HepG2 (cell line): ENCODE measurements at regions not wholly inside any gene's neighbourhood (a gene's known extent, or its start where the extent isn't known, plus 50 kb on each side); places are given as distances from the start of the nearest gene placed in this dataset.

ENCODE experiments used
- ATAC-seq: fragments of 200-7000 bp; cut with Tn5 transposase; 3 replicates; pipeline ENCODE4 v1.9.1; 2020; ENCODE audit warnings: mild to moderate bottlenecking, moderate library complexity
- BruUV-seq: library from RNA; stranded (reverse); fragments of 400-500 nt; replicated peaks from 2 replicates; lab custom pipeline; 2021; lab: Mats Ljungman, UMichigan
- CTCF ChIA-PET: fragments of 300-600 bp; formaldehyde crosslinking; extraction: SDS; loops from one replicate; lab custom pipeline; 2021; ENCODE audit warnings: low total read pairs, inconsistent platforms, low intra/inter-chr PET ratio; lab: Yijun Ruan, JAX
- POLR2A ChIA-PET: fragments of 350-600 bp; sonication (Branson Sonifier 250); formaldehyde crosslinking; loops from one replicate; lab custom pipeline; 2020; ENCODE audit warnings: antibody characterized with exemption, inconsistent platforms; lab: Yijun Ruan, JAX
- DNase-seq: peaks from one replicate; pipeline ENCODE4 v3.0.0-alpha.2; 2015; ENCODE audit warnings: low spot score
- FAIRE-seq: peaks from 3 replicates; lab custom pipeline; 2011; peaks lifted over from hg19 to GRCh38; lab: Jason Lieb, UNC
- H2AFZ ChIP-seq: one replicate; pipeline ENCODE4 v1.6.1; 2011; ENCODE audit warnings: low read length, inconsistent platforms
- H3K27ac ChIP-seq: fragments of 300-600 bp; 3 replicates; pipeline ENCODE4 v1.8.0; 2011; ENCODE audit warnings: mixed run types, mild to moderate bottlenecking, mixed read lengths, low read length, inconsistent platforms; ENCODE audit not compliant: insufficient read depth; ENCODE audit errors: extremely low read length
- H3K27me3 ChIP-seq, 2 experiments: fragments of 200-600 bp in 1 of 2; 2 replicates in 1 of 2; 3 replicates in 1 of 2; pipeline versions ENCODE4 v1.6.0 to v1.8.0; 2011; ENCODE audit warnings: low read length in 2 of 2, mild to moderate bottlenecking in 2 of 2, moderate library complexity in 2 of 2, inconsistent platforms in 1 of 2; ENCODE audit not compliant: insufficient read depth in 2 of 2, control insufficient read depth in 1 of 2
- H3K36me3 ChIP-seq, 2 experiments: fragments of 200-600 bp in 1 of 2; replicated peaks in 1 of 2; 2 replicates in 1 of 2; 3 replicates in 1 of 2; pipeline versions ENCODE4 v1.5.1 to v1.8.0; 2011; ENCODE audit warnings: low read length in 2 of 2, inconsistent platforms in 1 of 2; ENCODE audit not compliant: insufficient read depth in 2 of 2, control insufficient read depth in 1 of 2
- H3K4me1 ChIP-seq: 2 replicates; pipeline ENCODE4 v1.5.1; 2012; ENCODE audit warnings: low read length, inconsistent platforms; ENCODE audit not compliant: insufficient read depth
- H3K4me2 ChIP-seq: 2 replicates; pipeline ENCODE4 v1.6.0; 2011; ENCODE audit warnings: low read depth, low read length, inconsistent platforms
- H3K4me3 ChIP-seq, 3 experiments: fragments of 200-600 bp in 1 of 3; sonication (generic), shearing (Covaris generic) in 1 of 3; replicated peaks in 1 of 3; 2 replicates each; pipeline ENCODE4 v1.5.1; 2011 to 2016; ENCODE audit warnings: low read length in 3 of 3, inconsistent platforms in 2 of 3, low read depth in 2 of 3, mild to moderate bottlenecking in 2 of 3, control low read depth in 1 of 3, mixed read lengths in 1 of 3; ENCODE audit not compliant: insufficient read depth in 1 of 3
- H3K79me2 ChIP-seq: one replicate; pipeline ENCODE4 v1.6.1; 2011; ENCODE audit warnings: low read length, inconsistent platforms; ENCODE audit not compliant: insufficient read depth
- H3K9ac ChIP-seq: 2 replicates; pipeline ENCODE4 v1.6.0; 2011; ENCODE audit warnings: mild to moderate bottlenecking, low read depth, low read length, inconsistent platforms; ENCODE audit not compliant: insufficient read depth
- H3K9me3 ChIP-seq: 2 replicates; pipeline ENCODE4 v1.5.1; 2012; ENCODE audit warnings: mild to moderate bottlenecking, low read length
- H4K20me1 ChIP-seq: 2 replicates; pipeline ENCODE4 v1.6.0; 2011; ENCODE audit warnings: inconsistent platforms, mild to moderate bottlenecking, low read length, moderate library complexity; ENCODE audit not compliant: insufficient read depth
- GATAD2A ChIP-seq: IDR thresholded peaks from 2 replicates; pipeline ENCODE4 v1.6.1; 2016
- MTF1 ChIP-seq: sonication (generic); formaldehyde crosslinking; IDR thresholded peaks from 2 replicates; pipeline ENCODE4 v1.5.0; 2020; ENCODE audit warnings: missing genetic modification reagents
- NCOA1 ChIP-seq: sonication (generic); formaldehyde crosslinking; IDR thresholded peaks from 2 replicates; pipeline ENCODE4 v1.9.0; 2021; ENCODE audit warnings: missing genetic modification reagents
- SP5 ChIP-seq: IDR thresholded peaks from 2 replicates; pipeline ENCODE4 v1.6.1; 2016; ENCODE audit warnings: low read depth, borderline replicate concordance
- SRSF9 ChIP-seq: fragments of 200-400 bp; formaldehyde crosslinking; IDR thresholded peaks from 2 replicates; pipeline ENCODE4 v1.6.1; 2018; ENCODE audit warnings: borderline replicate concordance, mild to moderate bottlenecking, low read depth, low read length; ENCODE audit not compliant: insufficient read depth, poor library complexity, severe bottlenecking
- ZBTB20 ChIP-seq: sonication (generic); formaldehyde crosslinking; IDR thresholded peaks from 2 replicates; pipeline ENCODE4 v1.8.1; 2023; ENCODE audit warnings: missing genetic modification reagents, low read depth, mild to moderate bottlenecking, borderline replicate concordance
- ZBTB7B ChIP-seq: sonication (generic); formaldehyde crosslinking; IDR thresholded peaks from 2 replicates; pipeline ENCODE4 v1.4.0; 2020; ENCODE audit warnings: missing genetic modification reagents
- ZNF20 ChIP-seq: sonication (generic); formaldehyde crosslinking; IDR thresholded peaks from 2 replicates; pipeline ENCODE4 v1.4.0; 2020; ENCODE audit warnings: mild to moderate bottlenecking, moderate library complexity, missing genetic modification reagents
- whole genome bisulfite sequencing: methylation state at CpG from one replicate; pipeline ENCODE4 v1.1.6; 2017; ENCODE audit warnings: low lambda C conversion rate; 5-methylcytosine and 5-hydroxymethylcytosine counted together
- in situ Hi-C: cut with HindIII; loops from 2 replicates; pipeline ENCODE4 v1.10.0; 2017; ENCODE audit warnings: low pct_unique_long_range_greater_than_20kb; ENCODE audit not compliant: extremely low pct_ligation_motif_present
- intact Hi-C: fragments of 100-400 bp; cut with micrococcal nuclease; formaldehyde crosslinking; loops from one replicate; pipeline ENCODE4 v1.10.0; 2022; ENCODE audit not compliant: unreplicated experiment
- TF ChIP-seq, protein P1 (sequence below): sonication (generic); formaldehyde crosslinking; IDR thresholded peaks from 2 replicates; pipeline ENCODE4 v1.4.0; 2020; ENCODE audit warnings: mild to moderate bottlenecking, missing genetic modification reagents
- TF ChIP-seq, protein P2 (sequence below): sonication (generic); formaldehyde crosslinking; IDR thresholded peaks from 2 replicates; pipeline ENCODE4 v1.5.1; 2020; ENCODE audit warnings: mild to moderate bottlenecking, missing genetic modification reagents, moderate library complexity
- TF ChIP-seq, protein P3 (sequence below): sonication (generic); formaldehyde crosslinking; IDR thresholded peaks from 2 replicates; pipeline ENCODE4 v1.8.0; 2022; ENCODE audit warnings: missing genetic modification reagents, mild to moderate bottlenecking, borderline replicate concordance
- TF ChIP-seq, protein P4 (sequence below): sonication (generic); formaldehyde crosslinking; IDR thresholded peaks from 2 replicates; pipeline ENCODE4 v1.5.0; 2020; ENCODE audit warnings: mild to moderate bottlenecking, missing genetic modification reagents, moderate library complexity

DNA sequence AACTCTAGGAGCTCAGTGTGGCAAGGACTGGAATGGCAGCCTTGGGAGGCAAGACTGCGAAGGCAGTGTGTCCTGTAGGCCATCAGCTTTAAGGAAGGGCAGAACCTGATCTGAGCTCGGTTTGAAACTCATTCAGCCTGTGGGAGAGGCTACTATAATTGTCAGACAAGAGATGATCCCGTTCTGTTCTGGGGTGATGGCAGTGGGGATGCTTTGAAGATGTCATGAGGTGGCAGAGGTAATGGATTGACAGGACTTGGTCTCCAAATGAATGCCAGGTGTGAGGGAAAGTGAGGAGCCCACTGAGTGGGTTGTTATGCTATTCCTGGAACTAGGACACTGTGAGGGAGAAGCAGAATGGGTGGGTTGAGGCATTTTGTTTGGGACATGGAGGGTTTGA, 144.9 kb downstream of the PJA1 start (continued):
- TF ChIP-seq SRSF9 (no peak), ZNF20 (no peak), ZBTB20 (CRISPR knock-in tag) (no peak)
- TF ChIP-seq, protein P1, sequence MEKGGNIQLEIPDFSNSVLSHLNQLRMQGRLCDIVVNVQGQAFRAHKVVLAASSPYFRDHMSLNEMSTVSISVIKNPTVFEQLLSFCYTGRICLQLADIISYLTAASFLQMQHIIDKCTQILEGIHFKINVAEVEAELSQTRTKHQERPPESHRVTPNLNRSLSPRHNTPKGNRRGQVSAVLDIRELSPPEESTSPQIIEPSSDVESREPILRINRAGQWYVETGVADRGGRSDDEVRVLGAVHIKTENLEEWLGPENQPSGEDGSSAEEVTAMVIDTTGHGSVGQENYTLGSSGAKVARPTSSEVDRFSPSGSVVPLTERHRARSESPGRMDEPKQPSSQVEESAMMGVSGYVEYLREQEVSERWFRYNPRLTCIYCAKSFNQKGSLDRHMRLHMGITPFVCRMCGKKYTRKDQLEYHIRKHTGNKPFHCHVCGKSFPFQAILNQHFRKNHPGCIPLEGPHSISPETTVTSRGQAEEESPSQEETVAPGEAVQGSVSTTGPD (CRISPR knock-in tag): no peak
- TF ChIP-seq, protein P2, sequence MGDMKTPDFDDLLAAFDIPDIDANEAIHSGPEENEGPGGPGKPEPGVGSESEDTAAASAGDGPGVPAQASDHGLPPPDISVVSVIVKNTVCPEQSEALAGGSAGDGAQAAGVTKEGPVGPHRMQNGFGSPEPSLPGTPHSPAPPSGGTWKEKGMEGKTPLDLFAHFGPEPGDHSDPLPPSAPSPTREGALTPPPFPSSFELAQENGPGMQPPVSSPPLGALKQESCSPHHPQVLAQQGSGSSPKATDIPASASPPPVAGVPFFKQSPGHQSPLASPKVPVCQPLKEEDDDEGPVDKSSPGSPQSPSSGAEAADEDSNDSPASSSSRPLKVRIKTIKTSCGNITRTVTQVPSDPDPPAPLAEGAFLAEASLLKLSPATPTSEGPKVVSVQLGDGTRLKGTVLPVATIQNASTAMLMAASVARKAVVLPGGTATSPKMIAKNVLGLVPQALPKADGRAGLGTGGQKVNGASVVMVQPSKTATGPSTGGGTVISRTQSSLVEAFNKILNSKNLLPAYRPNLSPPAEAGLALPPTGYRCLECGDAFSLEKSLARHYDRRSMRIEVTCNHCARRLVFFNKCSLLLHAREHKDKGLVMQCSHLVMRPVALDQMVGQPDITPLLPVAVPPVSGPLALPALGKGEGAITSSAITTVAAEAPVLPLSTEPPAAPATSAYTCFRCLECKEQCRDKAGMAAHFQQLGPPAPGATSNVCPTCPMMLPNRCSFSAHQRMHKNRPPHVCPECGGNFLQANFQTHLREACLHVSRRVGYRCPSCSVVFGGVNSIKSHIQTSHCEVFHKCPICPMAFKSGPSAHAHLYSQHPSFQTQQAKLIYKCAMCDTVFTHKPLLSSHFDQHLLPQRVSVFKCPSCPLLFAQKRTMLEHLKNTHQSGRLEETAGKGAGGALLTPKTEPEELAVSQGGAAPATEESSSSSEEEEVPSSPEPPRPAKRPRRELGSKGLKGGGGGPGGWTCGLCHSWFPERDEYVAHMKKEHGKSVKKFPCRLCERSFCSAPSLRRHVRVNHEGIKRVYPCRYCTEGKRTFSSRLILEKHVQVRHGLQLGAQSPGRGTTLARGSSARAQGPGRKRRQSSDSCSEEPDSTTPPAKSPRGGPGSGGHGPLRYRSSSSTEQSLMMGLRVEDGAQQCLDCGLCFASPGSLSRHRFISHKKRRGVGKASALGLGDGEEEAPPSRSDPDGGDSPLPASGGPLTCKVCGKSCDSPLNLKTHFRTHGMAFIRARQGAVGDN (CRISPR knock-in tag): no peak
- TF ChIP-seq, all 625 proteins: peak for 0

DNA sequence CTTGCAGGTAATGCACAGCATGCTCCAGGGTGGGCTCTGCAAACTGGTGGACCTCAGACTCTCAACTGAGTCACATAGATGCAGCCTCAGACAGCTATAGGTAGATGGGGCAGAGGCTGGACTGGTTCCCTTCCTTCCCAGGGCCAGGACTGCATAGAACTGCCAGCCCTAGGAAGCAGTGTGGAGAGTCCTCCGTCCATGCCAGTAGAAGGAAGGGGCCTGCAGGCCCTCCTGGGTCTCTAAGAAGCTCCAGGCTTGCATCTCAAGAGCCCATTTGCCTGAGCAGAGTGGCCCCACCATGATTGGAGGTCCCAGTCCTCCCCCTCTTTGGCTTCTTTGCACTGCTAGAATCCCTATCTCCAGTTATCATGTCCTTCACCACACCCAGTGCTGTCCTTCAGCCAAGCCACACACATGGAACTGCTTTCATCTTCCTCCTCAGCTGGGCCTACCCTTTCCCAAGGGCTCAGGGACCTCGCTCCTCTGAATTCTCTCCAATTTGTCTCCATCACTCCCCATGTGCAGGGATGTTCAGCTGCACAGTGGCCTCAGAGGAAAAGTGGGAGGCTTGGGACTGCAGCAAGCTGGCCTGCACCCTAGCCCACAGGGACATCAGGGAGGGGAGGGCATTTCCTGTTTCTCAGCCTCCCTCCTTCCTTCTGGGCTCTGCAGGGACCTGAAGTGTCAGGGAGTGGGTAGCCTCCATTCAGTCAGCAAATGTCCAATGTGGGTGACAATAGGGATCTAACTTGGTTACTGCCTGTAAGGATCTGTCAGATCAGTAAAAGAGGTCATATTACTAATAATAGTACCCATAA, 146.0 kb downstream of the PJA1 start:
- CTCF ChIA-PET: no interaction called here
- FAIRE-seq: no peak
- TF ChIP-seq ZBTB7B: no peak
- TF ChIP-seq SP5 (CRISPR knock-in tag): no peak
- TF ChIP-seq, protein P3, sequence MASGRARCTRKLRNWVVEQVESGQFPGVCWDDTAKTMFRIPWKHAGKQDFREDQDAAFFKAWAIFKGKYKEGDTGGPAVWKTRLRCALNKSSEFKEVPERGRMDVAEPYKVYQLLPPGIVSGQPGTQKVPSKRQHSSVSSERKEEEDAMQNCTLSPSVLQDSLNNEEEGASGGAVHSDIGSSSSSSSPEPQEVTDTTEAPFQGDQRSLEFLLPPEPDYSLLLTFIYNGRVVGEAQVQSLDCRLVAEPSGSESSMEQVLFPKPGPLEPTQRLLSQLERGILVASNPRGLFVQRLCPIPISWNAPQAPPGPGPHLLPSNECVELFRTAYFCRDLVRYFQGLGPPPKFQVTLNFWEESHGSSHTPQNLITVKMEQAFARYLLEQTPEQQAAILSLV (CRISPR knock-in tag): no peak
- TF ChIP-seq MTF1 (CRISPR knock-in tag): no peak
- TF ChIP-seq, protein P4, sequence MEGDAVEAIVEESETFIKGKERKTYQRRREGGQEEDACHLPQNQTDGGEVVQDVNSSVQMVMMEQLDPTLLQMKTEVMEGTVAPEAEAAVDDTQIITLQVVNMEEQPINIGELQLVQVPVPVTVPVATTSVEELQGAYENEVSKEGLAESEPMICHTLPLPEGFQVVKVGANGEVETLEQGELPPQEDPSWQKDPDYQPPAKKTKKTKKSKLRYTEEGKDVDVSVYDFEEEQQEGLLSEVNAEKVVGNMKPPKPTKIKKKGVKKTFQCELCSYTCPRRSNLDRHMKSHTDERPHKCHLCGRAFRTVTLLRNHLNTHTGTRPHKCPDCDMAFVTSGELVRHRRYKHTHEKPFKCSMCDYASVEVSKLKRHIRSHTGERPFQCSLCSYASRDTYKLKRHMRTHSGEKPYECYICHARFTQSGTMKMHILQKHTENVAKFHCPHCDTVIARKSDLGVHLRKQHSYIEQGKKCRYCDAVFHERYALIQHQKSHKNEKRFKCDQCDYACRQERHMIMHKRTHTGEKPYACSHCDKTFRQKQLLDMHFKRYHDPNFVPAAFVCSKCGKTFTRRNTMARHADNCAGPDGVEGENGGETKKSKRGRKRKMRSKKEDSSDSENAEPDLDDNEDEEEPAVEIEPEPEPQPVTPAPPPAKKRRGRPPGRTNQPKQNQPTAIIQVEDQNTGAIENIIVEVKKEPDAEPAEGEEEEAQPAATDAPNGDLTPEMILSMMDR (CRISPR knock-in tag): no peak
- TF ChIP-seq NCOA1 (CRISPR knock-in tag): no peak
- TF ChIP-seq, protein P1 (CRISPR knock-in tag): no peak
- no peak for TF ChIP-seq GATAD2A

More for the DNA sequence above, 146.0 kb downstream of the PJA1 start:
- DNase-seq (no peak), ATAC-seq (no peak)
- Histone ChIP-seq H3K9me3 (no peaks in the 10 kb centered on the region), H3K79me2 (no peaks in the 10 kb centered on the region), H3K27ac (no peak overlapping the region), H4K20me1 (no peaks in the 10 kb centered on the region), H3K27me3 (no peaks in the 10 kb centered on the region), H2AFZ (no peak overlapping the region), H3K36me3 (no peaks in the 10 kb centered on the region), H3K4me3 (no peak overlapping the region), H3K4me1 (no peaks in the 10 kb centered on the region), H3K9ac (no peak overlapping the region), H3K4me2 (no peak overlapping the region)
- in situ Hi-C loops (no loop called here), intact Hi-C loops (no loop called here)
- 0% methylated on average over 1 of the region's 2 CpGs for WGBS
- BruUV-seq: no TSS peak
- POLR2A ChIA-PET: no interaction called here
